OCI-LY1 (cell line): ENCODE measurements at regions not wholly inside any gene's neighbourhood (a gene's known extent, or its start where the extent isn't known, plus 50 kb on each side); places are given as distances from the start of the nearest gene placed in this dataset.

Experiments used
- H2AFZ ChIP-seq: fragments of 200-600 bp; sonication (generic), shearing (Covaris generic); 2 replicates; pipeline ENCODE4 v1.6.0; 2014; ENCODE audit warnings: antibody characterized with exemption, mild to moderate bottlenecking, low read length
- H3F3A ChIP-seq: fragments of 200-600 bp; sonication (generic), shearing (Covaris generic); 2 replicates; pipeline ENCODE4 v1.6.0; 2014; ENCODE audit warnings: mild to moderate bottlenecking, antibody characterized with exemption, low read length, moderate library complexity; ENCODE audit not compliant: insufficient read depth
- H3K27ac ChIP-seq: fragments of 200-600 bp; sonication (generic); 2 replicates; pipeline ENCODE4 v1.5.1; 2014; ENCODE audit warnings: low read length, mixed run types, mild to moderate bottlenecking, low read depth; ENCODE audit not compliant: poor library complexity, severe bottlenecking
- H3K27me3 ChIP-seq: fragments of 200-600 bp; sonication (generic); 2 replicates; pipeline ENCODE4 v1.6.0; 2014; ENCODE audit warnings: antibody characterized with exemption, mild to moderate bottlenecking, low read length, moderate library complexity; ENCODE audit not compliant: insufficient read depth
- H3K36me3 ChIP-seq: fragments of 200-600 bp; sonication (generic); 2 replicates; pipeline ENCODE4 v1.6.1; 2014; ENCODE audit warnings: mild to moderate bottlenecking, antibody characterized with exemption, low read length, moderate library complexity, mixed read lengths; ENCODE audit not compliant: insufficient read depth
- H3K4me1 ChIP-seq: fragments of 200-600 bp; sonication (generic); 2 replicates; pipeline ENCODE4 v1.5.1; 2014; ENCODE audit warnings: mild to moderate bottlenecking, low read length, moderate library complexity; ENCODE audit not compliant: insufficient read depth, severe bottlenecking
- H3K4me2 ChIP-seq: fragments of 200-600 bp; sonication (generic), shearing (Covaris generic); 2 replicates; pipeline ENCODE4 v1.6.1; 2014; ENCODE audit warnings: low read length
- H3K4me3 ChIP-seq: fragments of 200-600 bp; sonication (generic); 2 replicates; pipeline ENCODE4 v1.5.1; 2014; ENCODE audit warnings: low read length, low read depth, mild to moderate bottlenecking, mixed read lengths; ENCODE audit not compliant: poor library complexity, severe bottlenecking
- H3K79me2 ChIP-seq: fragments of 200-600 bp; shearing (Covaris generic); 2 replicates; pipeline ENCODE4 v1.6.1; 2016; ENCODE audit warnings: mixed run types, low read length, mixed read lengths; ENCODE audit not compliant: insufficient read depth
- H3K9ac ChIP-seq: fragments of 200-600 bp; sonication (generic), shearing (Covaris generic); 2 replicates; pipeline ENCODE4 v1.6.1; 2014; ENCODE audit warnings: mild to moderate bottlenecking, low read length, mixed read lengths
- H3K9me2 ChIP-seq: fragments of 200-600 bp; sonication (generic), shearing (Covaris generic); 2 replicates; pipeline ENCODE4 v1.6.1; 2014; ENCODE audit warnings: low read depth, mild to moderate bottlenecking, low read length, mixed read lengths
- H3K9me3 ChIP-seq: fragments of 200-600 bp; shearing (Covaris generic); 2 replicates; pipeline ENCODE4 v1.6.1; 2014; ENCODE audit warnings: low read length, mixed read lengths
- H4K20me1 ChIP-seq: fragments of 200-600 bp; sonication (generic), shearing (Covaris generic); 2 replicates; pipeline ENCODE4 v1.6.0; 2016; ENCODE audit warnings: mild to moderate bottlenecking, low read length; ENCODE audit not compliant: insufficient read depth
- EZH2 ChIP-seq: fragments of 200-600 bp; sonication (generic), shearing (Covaris generic); IDR thresholded peaks from 2 replicates; pipeline ENCODE4 v1.8.0; 2017; ENCODE audit warnings: borderline replicate concordance, mixed run types, mild to moderate bottlenecking, antibody characterized with exemption, low read length, moderate library complexity, mixed read lengths
- TF ChIP-seq, protein P1 (sequence below): fragments of 200-600 bp; sonication (generic), shearing (Covaris generic); IDR thresholded peaks from 2 replicates; pipeline ENCODE4 v1.5.1; 2017; ENCODE audit warnings: mild to moderate bottlenecking, antibody characterized with exemption, low read length, moderate library complexity, mixed read lengths

DNA sequence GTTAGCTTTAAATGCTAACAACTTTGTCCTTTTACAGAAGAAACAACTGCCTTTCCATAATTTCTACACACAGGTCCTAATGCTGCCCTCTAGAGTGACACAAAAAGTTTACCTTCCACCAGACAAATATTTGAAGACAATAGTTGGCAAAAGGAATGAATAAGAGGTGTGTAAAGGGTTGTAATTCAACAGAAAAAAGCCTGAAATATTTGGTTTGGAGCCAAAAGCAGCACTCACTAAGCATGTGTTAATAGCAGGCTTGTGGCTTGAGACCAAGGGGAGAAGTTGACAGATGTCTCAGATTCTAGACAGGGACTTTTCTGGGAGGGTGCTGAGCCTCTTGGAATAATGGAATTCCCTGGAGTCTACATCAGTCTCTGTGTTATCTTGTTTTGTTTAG lies 156.2 kb upstream of the GALNT17 start:
- Histone ChIP-seq H3K79me2 (no peaks in the 10 kb centered on the region), H3K27ac (no peak overlapping the region), H3K4me2 (no peak overlapping the region), H3K27me3 (no peaks in the 10 kb centered on the region), H2AFZ (no peak overlapping the region), H3K9ac (no peak overlapping the region), H3K36me3 (no peaks in the 10 kb centered on the region), H3K4me3 (no peak overlapping the region), H4K20me1 (no peaks in the 10 kb centered on the region), H3K9me3 (no peaks in the 10 kb centered on the region), H3F3A (no peaks in the 10 kb centered on the region), H3K4me1 (no peaks in the 10 kb centered on the region), H3K9me2 (no peaks in the 10 kb centered on the region)
- no peak for TF ChIP-seq EZH2
- TF ChIP-seq, protein P1, sequence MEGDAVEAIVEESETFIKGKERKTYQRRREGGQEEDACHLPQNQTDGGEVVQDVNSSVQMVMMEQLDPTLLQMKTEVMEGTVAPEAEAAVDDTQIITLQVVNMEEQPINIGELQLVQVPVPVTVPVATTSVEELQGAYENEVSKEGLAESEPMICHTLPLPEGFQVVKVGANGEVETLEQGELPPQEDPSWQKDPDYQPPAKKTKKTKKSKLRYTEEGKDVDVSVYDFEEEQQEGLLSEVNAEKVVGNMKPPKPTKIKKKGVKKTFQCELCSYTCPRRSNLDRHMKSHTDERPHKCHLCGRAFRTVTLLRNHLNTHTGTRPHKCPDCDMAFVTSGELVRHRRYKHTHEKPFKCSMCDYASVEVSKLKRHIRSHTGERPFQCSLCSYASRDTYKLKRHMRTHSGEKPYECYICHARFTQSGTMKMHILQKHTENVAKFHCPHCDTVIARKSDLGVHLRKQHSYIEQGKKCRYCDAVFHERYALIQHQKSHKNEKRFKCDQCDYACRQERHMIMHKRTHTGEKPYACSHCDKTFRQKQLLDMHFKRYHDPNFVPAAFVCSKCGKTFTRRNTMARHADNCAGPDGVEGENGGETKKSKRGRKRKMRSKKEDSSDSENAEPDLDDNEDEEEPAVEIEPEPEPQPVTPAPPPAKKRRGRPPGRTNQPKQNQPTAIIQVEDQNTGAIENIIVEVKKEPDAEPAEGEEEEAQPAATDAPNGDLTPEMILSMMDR = no peak

DNA sequence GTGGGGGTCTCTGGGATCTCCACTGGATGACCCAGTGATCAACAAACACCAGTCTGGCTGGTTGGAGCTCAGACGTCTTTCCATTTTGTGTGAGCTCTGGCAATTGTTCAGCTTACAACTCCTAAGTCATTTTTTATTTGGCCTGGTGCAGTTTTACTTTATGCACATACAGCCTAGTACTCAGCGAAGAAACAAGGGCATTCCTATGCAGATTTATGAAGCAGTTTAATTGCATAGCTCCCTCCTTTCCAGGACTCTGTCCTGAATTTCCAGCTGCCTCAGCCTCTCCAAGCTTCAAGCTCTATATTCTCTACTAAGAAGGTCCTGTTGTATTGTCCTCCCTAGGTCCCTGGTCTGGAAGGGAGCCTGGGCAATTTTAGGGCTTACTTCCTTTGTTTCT lies 145.6 kb upstream of the GALNT17 start:
- no peaks in the 10 kb centered on the region for H3K9me3 ChIP-seq
- no peak overlapping the region for H3K27ac ChIP-seq
- H3K27me3 ChIP-seq = no peaks in the 10 kb centered on the region
- H4K20me1 ChIP-seq = no peaks in the 10 kb centered on the region
- H3K9ac ChIP-seq = no peak overlapping the region
- no peak overlapping the region for H2AFZ ChIP-seq
- H3K4me1 ChIP-seq = no peaks in the 10 kb centered on the region
- no peak overlapping the region for H3K4me2 ChIP-seq
- H3K4me3 ChIP-seq = no peak overlapping the region
- H3K79me2 ChIP-seq = no peaks in the 10 kb centered on the region
- H3K9me2 ChIP-seq = no peaks in the 10 kb centered on the region
- H3F3A ChIP-seq = no peaks in the 10 kb centered on the region
- no peak for TF ChIP-seq EZH2
- TF ChIP-seq, protein P1 = no peak
- H3K36me3 ChIP-seq = no peaks in the 10 kb centered on the region

DNA sequence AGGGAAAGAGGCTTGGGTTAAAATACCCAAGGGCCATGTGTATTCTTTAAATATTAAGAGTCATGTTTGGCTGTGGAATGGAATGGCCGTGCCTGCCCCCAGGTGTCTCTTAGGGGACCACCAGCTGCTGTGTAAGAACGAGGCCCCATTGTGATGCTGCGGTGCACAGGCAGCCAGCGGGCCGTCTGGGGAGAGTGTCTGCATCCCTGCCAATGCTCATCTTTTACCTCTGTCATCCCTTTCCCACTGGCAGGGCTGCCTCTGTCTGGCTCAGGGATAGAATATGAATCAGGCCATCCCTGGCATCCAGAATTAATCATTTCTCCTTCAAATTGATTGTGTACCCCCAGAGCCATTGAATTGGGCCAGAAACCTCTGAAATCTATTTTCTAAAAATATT lies 137.8 kb upstream of the GALNT17 start:
- Histone ChIP-seq H3F3A (no peaks in the 10 kb centered on the region), H3K4me2 (no peak overlapping the region), H2AFZ (no peak overlapping the region), H4K20me1 (no peaks in the 10 kb centered on the region), H3K4me3 (no peak overlapping the region), H3K9me3 (no peaks in the 10 kb centered on the region), H3K27ac (no peak overlapping the region), H3K4me1 (no peaks in the 10 kb centered on the region), H3K27me3 (no peaks in the 10 kb centered on the region), H3K9ac (no peak overlapping the region), H3K79me2 (no peaks in the 10 kb centered on the region), H3K9me2 (no peaks in the 10 kb centered on the region), H3K36me3 (no peaks in the 10 kb centered on the region)
- no peak for TF ChIP-seq EZH2
- TF ChIP-seq, protein P1 = no peak
